Thyroid gland (tissue), 4 donors: ENCODE measurements at regions not wholly inside any gene's neighbourhood (a gene's known extent, or its start where the extent isn't known, plus 50 kb on each side); places are given as distances from the start of the nearest gene placed in this dataset.

Source experiments
- POLR2A ChIP-seq, 2 donors: fragments of 450-650 bp; IDR thresholded peaks; one replicate each; pipeline ENCODE4 v1.6.1; 2017; ENCODE audit warnings: antibody characterized with exemption in 2 of 2, mild to moderate bottlenecking in 2 of 2, moderate library complexity in 1 of 2
- TF ChIP-seq, protein P1 (sequence below), 6 experiments: fragments of 200-600 bp in 3 of 6; fragments of 450-650 bp in 3 of 6; sonication (generic) in 3 of 6; IDR thresholded peaks; one replicate each; pipeline ENCODE4 v1.5.1; 2016 to 2019; ENCODE audit warnings: antibody characterized with exemption in 6 of 6, mild to moderate bottlenecking in 2 of 6, inconsistent platforms in 1 of 6, moderate library complexity in 1 of 6

GRCh38 chr20:6605055-6605935, 162.2 kb upstream of the BMP2 start:
- TF ChIP-seq, protein P1, sequence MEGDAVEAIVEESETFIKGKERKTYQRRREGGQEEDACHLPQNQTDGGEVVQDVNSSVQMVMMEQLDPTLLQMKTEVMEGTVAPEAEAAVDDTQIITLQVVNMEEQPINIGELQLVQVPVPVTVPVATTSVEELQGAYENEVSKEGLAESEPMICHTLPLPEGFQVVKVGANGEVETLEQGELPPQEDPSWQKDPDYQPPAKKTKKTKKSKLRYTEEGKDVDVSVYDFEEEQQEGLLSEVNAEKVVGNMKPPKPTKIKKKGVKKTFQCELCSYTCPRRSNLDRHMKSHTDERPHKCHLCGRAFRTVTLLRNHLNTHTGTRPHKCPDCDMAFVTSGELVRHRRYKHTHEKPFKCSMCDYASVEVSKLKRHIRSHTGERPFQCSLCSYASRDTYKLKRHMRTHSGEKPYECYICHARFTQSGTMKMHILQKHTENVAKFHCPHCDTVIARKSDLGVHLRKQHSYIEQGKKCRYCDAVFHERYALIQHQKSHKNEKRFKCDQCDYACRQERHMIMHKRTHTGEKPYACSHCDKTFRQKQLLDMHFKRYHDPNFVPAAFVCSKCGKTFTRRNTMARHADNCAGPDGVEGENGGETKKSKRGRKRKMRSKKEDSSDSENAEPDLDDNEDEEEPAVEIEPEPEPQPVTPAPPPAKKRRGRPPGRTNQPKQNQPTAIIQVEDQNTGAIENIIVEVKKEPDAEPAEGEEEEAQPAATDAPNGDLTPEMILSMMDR (IDR thresholded peaks at IDR 0.05) = no peak
- no peak for TF ChIP-seq POLR2A (IDR thresholded peaks at IDR 0.05)
